ENCODE measurements at regions not wholly inside any gene's neighbourhood (a gene's known extent, or its start where the extent isn't known, plus 50 kb on each side); places are given as distances from the start of the nearest gene placed in this dataset.

- no peak for TF ChIP-seq EP300 (IDR thresholded peaks at IDR 0.05)
- TF ChIP-seq, protein P1, sequence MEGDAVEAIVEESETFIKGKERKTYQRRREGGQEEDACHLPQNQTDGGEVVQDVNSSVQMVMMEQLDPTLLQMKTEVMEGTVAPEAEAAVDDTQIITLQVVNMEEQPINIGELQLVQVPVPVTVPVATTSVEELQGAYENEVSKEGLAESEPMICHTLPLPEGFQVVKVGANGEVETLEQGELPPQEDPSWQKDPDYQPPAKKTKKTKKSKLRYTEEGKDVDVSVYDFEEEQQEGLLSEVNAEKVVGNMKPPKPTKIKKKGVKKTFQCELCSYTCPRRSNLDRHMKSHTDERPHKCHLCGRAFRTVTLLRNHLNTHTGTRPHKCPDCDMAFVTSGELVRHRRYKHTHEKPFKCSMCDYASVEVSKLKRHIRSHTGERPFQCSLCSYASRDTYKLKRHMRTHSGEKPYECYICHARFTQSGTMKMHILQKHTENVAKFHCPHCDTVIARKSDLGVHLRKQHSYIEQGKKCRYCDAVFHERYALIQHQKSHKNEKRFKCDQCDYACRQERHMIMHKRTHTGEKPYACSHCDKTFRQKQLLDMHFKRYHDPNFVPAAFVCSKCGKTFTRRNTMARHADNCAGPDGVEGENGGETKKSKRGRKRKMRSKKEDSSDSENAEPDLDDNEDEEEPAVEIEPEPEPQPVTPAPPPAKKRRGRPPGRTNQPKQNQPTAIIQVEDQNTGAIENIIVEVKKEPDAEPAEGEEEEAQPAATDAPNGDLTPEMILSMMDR (IDR thresholded peaks at IDR 0.05): no peak
Observed at GRCh38 chr16:29256501-29256981, 150.0 kb downstream of the NPIPB11 start.

Data from tibial nerve (tissue), 4 donors.